Nephron progenitor cell (in vitro differentiated cells): ENCODE measurements at regions not wholly inside any gene's neighbourhood (a gene's known extent, or its start where the extent isn't known, plus 50 kb on each side); places are given as distances from the start of the nearest gene placed in this dataset.

Source experiments
- DNase-seq: peaks from one replicate; pipeline ENCODE4 v3.0.0; 2021
- H3K27ac Mint-ChIP-seq: 2 replicates; pipeline ENCODE4 v1.8.0; 2021; ENCODE audit warnings: mild to moderate bottlenecking, moderate library complexity, mixed read lengths
- H3K27me3 Mint-ChIP-seq: 2 replicates; pipeline ENCODE4 v1.8.0; 2021; ENCODE audit warnings: mild to moderate bottlenecking, low read depth, mixed read lengths; ENCODE audit not compliant: poor library complexity
- H3K36me3 Mint-ChIP-seq: 2 replicates; pipeline ENCODE4 v1.8.0; 2021; ENCODE audit warnings: low read depth, mixed read lengths
- H3K4me1 Mint-ChIP-seq: 2 replicates; pipeline ENCODE4 v1.8.0; 2021; ENCODE audit warnings: mixed read lengths
- H3K4me3 Mint-ChIP-seq: 2 replicates; pipeline ENCODE4 v1.8.0; 2021; ENCODE audit warnings: mild to moderate bottlenecking, moderate library complexity, mixed read lengths
- H3K9me3 Mint-ChIP-seq: 2 replicates; pipeline ENCODE4 v1.8.0; 2021; ENCODE audit warnings: mild to moderate bottlenecking, moderate library complexity, mixed read lengths
- CTCF ChIP-seq: fragments of 200-600 bp; sonication (generic); IDR thresholded peaks from 2 replicates; pipeline ENCODE4 v1.5.0; 2021; ENCODE audit warnings: antibody characterized with exemption

GRCh38 chr7:125834421-125834820 lies 904.8 kb upstream of the POT1 start:
- H3K27ac Mint-ChIP-seq: peak overlapping the region; percentile 21
- H3K27me3 Mint-ChIP-seq: no peaks in the 10 kb centered on the region
- no peak overlapping the region for H3K4me3 Mint-ChIP-seq
- peaks cover 9% of the 10 kb centered on the region for H3K9me3 Mint-ChIP-seq
- no peak for DNase-seq
- TF ChIP-seq CTCF: no peak
- no peaks in the 10 kb centered on the region for H3K36me3 Mint-ChIP-seq
- no peaks in the 10 kb centered on the region for H3K4me1 Mint-ChIP-seq

DNA sequence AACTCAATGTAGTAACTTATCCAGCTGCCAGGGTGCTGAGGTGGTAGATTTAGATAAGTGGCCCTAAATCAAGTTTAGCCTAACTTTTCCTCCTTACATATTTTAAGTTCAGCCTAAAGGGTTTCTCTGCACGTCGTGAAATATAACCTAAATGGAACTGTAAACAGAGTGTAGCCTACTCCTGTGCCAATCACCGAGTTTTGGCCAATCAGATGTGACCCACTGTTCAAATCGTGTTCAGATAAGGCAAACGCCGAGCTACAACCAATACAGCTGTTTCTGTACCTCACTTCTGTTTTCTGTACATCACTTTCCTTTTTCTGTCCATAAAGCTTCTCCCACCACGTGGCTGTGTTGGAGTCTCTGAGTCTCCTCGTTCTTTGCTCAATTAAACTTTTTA lies 904.2 kb upstream of the POT1 start:
- Mint-ChIP-seq H3K27me3 (peaks cover 2% of the 10 kb centered on the region), H3K36me3 (no peaks in the 10 kb centered on the region), H3K27ac (no peak overlapping the region), H3K4me1 (no peaks in the 10 kb centered on the region), H3K4me3 (no peak overlapping the region), H3K9me3 (peaks cover 10% of the 10 kb centered on the region)
- no peak for TF ChIP-seq CTCF
- DNase-seq: no peak

DNA sequence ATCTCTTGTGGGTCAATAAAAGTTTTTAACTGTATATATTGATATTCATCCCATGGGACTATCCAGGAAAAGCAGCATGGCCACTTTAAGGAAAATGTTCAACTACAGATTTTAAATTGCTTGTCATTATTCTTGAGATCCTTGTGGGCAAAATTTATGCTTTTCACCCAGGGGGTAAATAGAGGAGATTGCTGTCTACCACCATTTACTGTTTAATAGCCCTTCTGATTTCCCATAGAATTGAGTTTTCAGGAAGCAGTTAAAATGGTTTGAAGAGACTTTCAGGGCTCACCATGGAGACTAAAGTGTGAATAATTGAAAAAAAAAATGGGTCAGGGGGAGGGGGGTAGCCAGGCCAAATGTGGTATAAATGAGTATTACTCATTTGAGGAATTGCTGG lies 901.1 kb upstream of the POT1 start:
- Mint-ChIP-seq H3K4me3 (no peak overlapping the region), H3K9me3 (peaks cover 17% of the 10 kb centered on the region), H3K36me3 (no peaks in the 10 kb centered on the region), H3K27ac (no peak overlapping the region), H3K27me3 (peaks cover 4% of the 10 kb centered on the region), H3K4me1 (no peaks in the 10 kb centered on the region)
- DNase-seq: no peak
- TF ChIP-seq CTCF: no peak

- Mint-ChIP-seq H3K9me3 (peaks cover 13% of the 10 kb centered on the region), H3K27ac (no peak overlapping the region), H3K4me1 (no peaks in the 10 kb centered on the region), H3K4me3 (no peak overlapping the region), H3K27me3 (peaks cover 4% of the 10 kb centered on the region), H3K36me3 (no peaks in the 10 kb centered on the region)
- no peak for TF ChIP-seq CTCF
- DNase-seq: no peak
These were observed 898.6 kb upstream of the POT1 start for GRCh38 chr7:125828153-125828700.

- Mint-ChIP-seq H3K36me3 (no peaks in the 10 kb centered on the region), H3K27ac (no peak overlapping the region), H3K4me3 (no peak overlapping the region), H3K27me3 (no peaks in the 10 kb centered on the region), H3K4me1 (no peaks in the 10 kb centered on the region), H3K9me3 (peaks cover 5% of the 10 kb centered on the region)
- no peak for TF ChIP-seq CTCF
- DNase-seq: no peak
These were observed 893.9 kb upstream of the POT1 start for GRCh38 chr7:125823538-125823937.

DNA sequence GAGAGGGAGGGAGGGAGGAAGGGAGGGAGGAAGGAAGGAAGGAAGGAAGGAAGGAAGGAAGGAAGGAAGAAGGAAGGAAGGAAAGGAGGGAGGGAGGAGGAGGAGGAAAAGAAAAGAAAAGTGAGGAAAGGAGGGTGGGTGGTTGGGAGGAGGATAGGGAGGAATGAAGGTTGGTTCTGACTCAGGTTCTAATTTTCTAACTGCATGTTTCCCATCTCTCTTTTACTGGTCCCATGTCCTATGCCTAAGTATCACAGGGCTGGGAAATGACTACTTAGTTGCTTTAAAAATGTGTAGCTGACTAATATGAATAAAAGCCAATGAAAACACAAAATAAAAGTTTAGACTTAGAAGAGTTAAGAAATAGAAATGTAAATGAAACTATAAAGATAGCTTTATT lies 890.9 kb upstream of the POT1 start:
- no peak for DNase-seq
- Mint-ChIP-seq H3K4me3 (no peak overlapping the region), H3K36me3 (no peaks in the 10 kb centered on the region), H3K9me3 (no peaks in the 10 kb centered on the region), H3K27me3 (no peaks in the 10 kb centered on the region), H3K4me1 (no peaks in the 10 kb centered on the region), H3K27ac (no peak overlapping the region)
- no peak for TF ChIP-seq CTCF
